KOPT-K1 (cell line): ENCODE measurements at regions not wholly inside any gene's neighbourhood (a gene's known extent, or its start where the extent isn't known, plus 50 kb on each side); places are given as distances from the start of the nearest gene placed in this dataset.

Source experiments
- H3K27ac ChIP-seq: fragments of 200-600 bp; sonication (generic); 2 replicates; pipeline ENCODE4 v1.5.1; 2016; ENCODE audit warnings: antibody characterized with exemption, mild to moderate bottlenecking, low read depth, low read length; ENCODE audit not compliant: poor library complexity, severe bottlenecking
- H3K36me3 ChIP-seq: fragments of 200-600 bp; sonication (generic); 2 replicates; pipeline ENCODE4 v1.5.1; 2017; ENCODE audit warnings: antibody characterized with exemption, mild to moderate bottlenecking, low read length, moderate library complexity; ENCODE audit not compliant: insufficient read depth
- H3K9me3 ChIP-seq: fragments of 200-600 bp; sonication (generic); 2 replicates; pipeline ENCODE4 v1.5.1; 2017; ENCODE audit warnings: antibody characterized with exemption, low read length, mild to moderate bottlenecking; ENCODE audit not compliant: insufficient read depth, poor library complexity, severe bottlenecking

GRCh38 chr14:22428700-22429291, 160.2 kb downstream of the DAD1 start:
- Histone ChIP-seq H3K27ac (peak overlapping the region; percentile 100), H3K36me3 (peaks cover 69% of the 10 kb centered on the region), H3K9me3 (no peaks in the 10 kb centered on the region)

GRCh38 chr14:22427771-22428231, 161.2 kb downstream of the DAD1 start:
- peak overlapping the region; percentile 100 for H3K27ac ChIP-seq
- H3K9me3 ChIP-seq: no peaks in the 10 kb centered on the region
- H3K36me3 ChIP-seq: peaks cover 77% of the 10 kb centered on the region

GRCh38 chr14:22426711-22427110, 162.3 kb downstream of the DAD1 start:
- H3K27ac ChIP-seq: peak overlapping the region; percentile 100
- H3K36me3 ChIP-seq: peaks cover 88% of the 10 kb centered on the region
- H3K9me3 ChIP-seq: no peaks in the 10 kb centered on the region

- peaks cover 87% of the 10 kb centered on the region for H3K36me3 ChIP-seq
- H3K9me3 ChIP-seq: no peaks in the 10 kb centered on the region
- peak overlapping the region; percentile 45 for H3K27ac ChIP-seq
These were observed 165.1 kb downstream of the DAD1 start for GRCh38 chr14:22423958-22424357.

GRCh38 chr14:22422238-22422637, 166.8 kb downstream of the DAD1 start:
- H3K36me3 ChIP-seq: peaks cover 87% of the 10 kb centered on the region
- H3K9me3 ChIP-seq: no peaks in the 10 kb centered on the region
- H3K27ac ChIP-seq: peak overlapping the region; percentile 76

GRCh38 chr14:22420598-22421186, 168.3 kb downstream of the DAD1 start:
- H3K27ac ChIP-seq: peak overlapping the region; percentile 76
- peaks cover 76% of the 10 kb centered on the region for H3K36me3 ChIP-seq
- H3K9me3 ChIP-seq: no peaks in the 10 kb centered on the region

GRCh38 chr14:22419620-22420019, 169.4 kb downstream of the DAD1 start:
- Histone ChIP-seq H3K27ac (peak overlapping the region; percentile 76), H3K36me3 (peaks cover 65% of the 10 kb centered on the region), H3K9me3 (no peaks in the 10 kb centered on the region)

- peaks cover 56% of the 10 kb centered on the region for H3K36me3 ChIP-seq
- H3K27ac ChIP-seq: peak overlapping the region; percentile 76
- no peaks in the 10 kb centered on the region for H3K9me3 ChIP-seq
These were observed 170.4 kb downstream of the DAD1 start for GRCh38 chr14:22418631-22419030.

- H3K36me3 ChIP-seq: peaks cover 50% of the 10 kb centered on the region
- no peaks in the 10 kb centered on the region for H3K9me3 ChIP-seq
- peak overlapping the region; percentile 76 for H3K27ac ChIP-seq
These were observed 171.1 kb downstream of the DAD1 start for GRCh38 chr14:22417914-22418313.

- Histone ChIP-seq H3K27ac (no peak overlapping the region), H3K36me3 (peaks cover 35% of the 10 kb centered on the region), H3K9me3 (no peaks in the 10 kb centered on the region)
These were observed 172.8 kb downstream of the DAD1 start for GRCh38 chr14:22416193-22416592.

GRCh38 chr14:22415605-22415959, 173.4 kb downstream of the DAD1 start:
- Histone ChIP-seq H3K27ac (no peak overlapping the region), H3K36me3 (peaks cover 35% of the 10 kb centered on the region), H3K9me3 (no peaks in the 10 kb centered on the region)

- Histone ChIP-seq H3K27ac (no peak overlapping the region), H3K36me3 (peaks cover 32% of the 10 kb centered on the region), H3K9me3 (no peaks in the 10 kb centered on the region)
These were observed 174.0 kb downstream of the DAD1 start for GRCh38 chr14:22414876-22415604.

GRCh38 chr14:22412926-22413411, 176.1 kb downstream of the DAD1 start:
- Histone ChIP-seq H3K27ac (peak overlapping the region; percentile 2), H3K36me3 (peaks cover 12% of the 10 kb centered on the region), H3K9me3 (no peaks in the 10 kb centered on the region)

GRCh38 chr14:22411398-22412055, 177.5 kb downstream of the DAD1 start:
- H3K9me3 ChIP-seq: no peaks in the 10 kb centered on the region

GRCh38 chr14:22410497-22410896, 178.5 kb downstream of the DAD1 start:
- Histone ChIP-seq H3K27ac (no peak overlapping the region), H3K36me3 (no peaks in the 10 kb centered on the region), H3K9me3 (no peaks in the 10 kb centered on the region)

More at GRCh38 chr14:22411398-22412055, 177.5 kb downstream of the DAD1 start:
- Histone ChIP-seq H3K27ac (no peak overlapping the region), H3K36me3 (no peaks in the 10 kb centered on the region)
